Nephron progenitor cell (in vitro differentiated cells): ENCODE measurements at regions not wholly inside any gene's neighbourhood (a gene's known extent, or its start where the extent isn't known, plus 50 kb on each side); places are given as distances from the start of the nearest gene placed in this dataset.

Experiments
- DNase-seq: peaks from one replicate; pipeline ENCODE4 v3.0.0; 2021
- H3K27ac Mint-ChIP-seq: 2 replicates; pipeline ENCODE4 v1.8.0; 2021; ENCODE audit warnings: mild to moderate bottlenecking, moderate library complexity, mixed read lengths
- H3K27me3 Mint-ChIP-seq: 2 replicates; pipeline ENCODE4 v1.8.0; 2021; ENCODE audit warnings: mild to moderate bottlenecking, low read depth, mixed read lengths; ENCODE audit not compliant: poor library complexity
- H3K36me3 Mint-ChIP-seq: 2 replicates; pipeline ENCODE4 v1.8.0; 2021; ENCODE audit warnings: low read depth, mixed read lengths
- H3K4me1 Mint-ChIP-seq: 2 replicates; pipeline ENCODE4 v1.8.0; 2021; ENCODE audit warnings: mixed read lengths
- H3K4me3 Mint-ChIP-seq: 2 replicates; pipeline ENCODE4 v1.8.0; 2021; ENCODE audit warnings: mild to moderate bottlenecking, moderate library complexity, mixed read lengths
- H3K9me3 Mint-ChIP-seq: 2 replicates; pipeline ENCODE4 v1.8.0; 2021; ENCODE audit warnings: mild to moderate bottlenecking, moderate library complexity, mixed read lengths
- TF ChIP-seq, protein P1 (sequence below): fragments of 200-600 bp; sonication (generic); IDR thresholded peaks from 2 replicates; pipeline ENCODE4 v1.5.0; 2021; ENCODE audit warnings: antibody characterized with exemption

- H3K4me1 Mint-ChIP-seq, result no peaks in the 10 kb centered on the region
Observed at GRCh38 chr9:26459959-26460358, 432.6 kb downstream of the CAAP1 start.

GRCh38 chr9:26458054-26458453 is 434.5 kb downstream of the CAAP1 start:
- Mint-ChIP-seq H3K36me3 (no peaks in the 10 kb centered on the region), H3K4me1 (no peaks in the 10 kb centered on the region), H3K27ac (no peak overlapping the region), H3K27me3 (no peaks in the 10 kb centered on the region), H3K4me3 (no peak overlapping the region), H3K9me3 (no peaks in the 10 kb centered on the region)
- no peak for DNase-seq
- TF ChIP-seq, protein P1, sequence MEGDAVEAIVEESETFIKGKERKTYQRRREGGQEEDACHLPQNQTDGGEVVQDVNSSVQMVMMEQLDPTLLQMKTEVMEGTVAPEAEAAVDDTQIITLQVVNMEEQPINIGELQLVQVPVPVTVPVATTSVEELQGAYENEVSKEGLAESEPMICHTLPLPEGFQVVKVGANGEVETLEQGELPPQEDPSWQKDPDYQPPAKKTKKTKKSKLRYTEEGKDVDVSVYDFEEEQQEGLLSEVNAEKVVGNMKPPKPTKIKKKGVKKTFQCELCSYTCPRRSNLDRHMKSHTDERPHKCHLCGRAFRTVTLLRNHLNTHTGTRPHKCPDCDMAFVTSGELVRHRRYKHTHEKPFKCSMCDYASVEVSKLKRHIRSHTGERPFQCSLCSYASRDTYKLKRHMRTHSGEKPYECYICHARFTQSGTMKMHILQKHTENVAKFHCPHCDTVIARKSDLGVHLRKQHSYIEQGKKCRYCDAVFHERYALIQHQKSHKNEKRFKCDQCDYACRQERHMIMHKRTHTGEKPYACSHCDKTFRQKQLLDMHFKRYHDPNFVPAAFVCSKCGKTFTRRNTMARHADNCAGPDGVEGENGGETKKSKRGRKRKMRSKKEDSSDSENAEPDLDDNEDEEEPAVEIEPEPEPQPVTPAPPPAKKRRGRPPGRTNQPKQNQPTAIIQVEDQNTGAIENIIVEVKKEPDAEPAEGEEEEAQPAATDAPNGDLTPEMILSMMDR, result no peak

More at GRCh38 chr9:26459959-26460358, 432.6 kb downstream of the CAAP1 start:
- H3K27me3 Mint-ChIP-seq, result no peaks in the 10 kb centered on the region
- no peak for DNase-seq
- H3K36me3 Mint-ChIP-seq, result no peaks in the 10 kb centered on the region
- H3K27ac Mint-ChIP-seq, result no peak overlapping the region
- TF ChIP-seq, protein P1, result no peak
- no peak overlapping the region for H3K4me3 Mint-ChIP-seq
- no peaks in the 10 kb centered on the region for H3K9me3 Mint-ChIP-seq

DNA sequence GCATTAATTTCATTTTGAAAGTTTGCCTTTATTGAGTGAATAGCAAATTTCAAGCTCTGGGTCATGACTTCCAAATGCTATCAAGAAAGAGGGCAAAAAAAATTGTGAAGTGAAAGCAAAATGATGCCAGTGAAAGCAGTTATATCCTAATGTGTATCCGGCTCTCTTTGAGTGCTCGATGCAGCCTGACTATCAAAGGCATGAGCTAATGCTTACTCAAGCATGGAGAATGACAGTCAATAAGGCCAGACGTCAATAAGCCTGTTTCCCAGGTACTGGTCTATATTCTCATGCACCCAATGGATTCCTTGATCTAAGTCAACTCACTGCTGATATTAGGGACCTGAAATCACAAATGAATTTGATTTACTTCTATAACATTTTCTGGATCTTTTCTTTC is 435.5 kb downstream of the CAAP1 start:
- no peak for DNase-seq
- Mint-ChIP-seq H3K4me3 (no peak overlapping the region), H3K36me3 (no peaks in the 10 kb centered on the region), H3K27me3 (peaks cover 3% of the 10 kb centered on the region), H3K9me3 (no peaks in the 10 kb centered on the region), H3K27ac (no peak overlapping the region), H3K4me1 (no peaks in the 10 kb centered on the region)
- TF ChIP-seq, protein P1, result no peak

- Mint-ChIP-seq H3K27ac (no peak overlapping the region), H3K9me3 (no peaks in the 10 kb centered on the region), H3K4me3 (no peak overlapping the region), H3K4me1 (no peaks in the 10 kb centered on the region), H3K27me3 (no peaks in the 10 kb centered on the region), H3K36me3 (no peaks in the 10 kb centered on the region)
- no peak for DNase-seq
- TF ChIP-seq, protein P1, result no peak
Observed at GRCh38 chr9:26439061-26439624, 453.5 kb downstream of the CAAP1 start.

GRCh38 chr9:26437056-26437711 is 455.4 kb downstream of the CAAP1 start:
- no peak for DNase-seq
- Mint-ChIP-seq H3K27me3 (no peaks in the 10 kb centered on the region), H3K9me3 (no peaks in the 10 kb centered on the region), H3K27ac (peak overlapping the region; percentile 9), H3K4me1 (no peaks in the 10 kb centered on the region), H3K4me3 (no peak overlapping the region), H3K36me3 (no peaks in the 10 kb centered on the region)
- TF ChIP-seq, protein P1, result no peak
